Gastrocnemius medialis (tissue), 4 donors: ENCODE measurements at regions not wholly inside any gene's neighbourhood (a gene's known extent, or its start where the extent isn't known, plus 50 kb on each side); places are given as distances from the start of the nearest gene placed in this dataset.

ENCODE experiments used
- POLR2A ChIP-seq, 2 donors: fragments of 450-650 bp; IDR thresholded peaks; one replicate each; pipeline ENCODE4 v1.6.1; 2017; ENCODE audit warnings: antibody characterized with exemption in 2 of 2, mild to moderate bottlenecking in 2 of 2, moderate library complexity in 2 of 2
- TF ChIP-seq, protein P1 (sequence below), 5 experiments: fragments of 450-650 bp in 3 of 5; fragments of 200-600 bp in 2 of 5; sonication (generic) in 2 of 5; IDR thresholded peaks in 4 of 5; conservative IDR thresholded peaks in 1 of 5; 1 replicate in 4 of 5; 2 replicates in 1 of 5; pipeline ENCODE4 v1.5.1; 2016 to 2019; ENCODE audit warnings: antibody characterized with exemption in 5 of 5, mild to moderate bottlenecking in 3 of 5, moderate library complexity in 3 of 5

- TF ChIP-seq, protein P1, sequence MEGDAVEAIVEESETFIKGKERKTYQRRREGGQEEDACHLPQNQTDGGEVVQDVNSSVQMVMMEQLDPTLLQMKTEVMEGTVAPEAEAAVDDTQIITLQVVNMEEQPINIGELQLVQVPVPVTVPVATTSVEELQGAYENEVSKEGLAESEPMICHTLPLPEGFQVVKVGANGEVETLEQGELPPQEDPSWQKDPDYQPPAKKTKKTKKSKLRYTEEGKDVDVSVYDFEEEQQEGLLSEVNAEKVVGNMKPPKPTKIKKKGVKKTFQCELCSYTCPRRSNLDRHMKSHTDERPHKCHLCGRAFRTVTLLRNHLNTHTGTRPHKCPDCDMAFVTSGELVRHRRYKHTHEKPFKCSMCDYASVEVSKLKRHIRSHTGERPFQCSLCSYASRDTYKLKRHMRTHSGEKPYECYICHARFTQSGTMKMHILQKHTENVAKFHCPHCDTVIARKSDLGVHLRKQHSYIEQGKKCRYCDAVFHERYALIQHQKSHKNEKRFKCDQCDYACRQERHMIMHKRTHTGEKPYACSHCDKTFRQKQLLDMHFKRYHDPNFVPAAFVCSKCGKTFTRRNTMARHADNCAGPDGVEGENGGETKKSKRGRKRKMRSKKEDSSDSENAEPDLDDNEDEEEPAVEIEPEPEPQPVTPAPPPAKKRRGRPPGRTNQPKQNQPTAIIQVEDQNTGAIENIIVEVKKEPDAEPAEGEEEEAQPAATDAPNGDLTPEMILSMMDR (IDR thresholded peaks at IDR 0.05 in 4 of 5, conservative IDR thresholded peaks at IDR 0.05 in 1 of 5), result no peak
- no peak for TF ChIP-seq POLR2A (IDR thresholded peaks at IDR 0.05)
Measured at GRCh38 chr13:39909634-39910033, 254.2 kb downstream of the COG6 start.
